ENCODE measurements at regions not wholly inside any gene's neighbourhood (a gene's known extent, or its start where the extent isn't known, plus 50 kb on each side); places are given as distances from the start of the nearest gene placed in this dataset.

GRCh38 chr22:22704156-22704946 lies 59.9 kb downstream of the GGTLC2 start:
- no peak for TF ChIP-seq CTCF (conservative IDR thresholded peaks at IDR 0.05; ENCODE audit: low read depth, low read length)
- no peak for DNase-seq (ENCODE audit: low read depth)
- no peak overlapping the region for H3K4me3 ChIP-seq (ENCODE audit: low read depth, low read length)

GRCh38 chr22:22705328-22706100 lies 61.1 kb downstream of the GGTLC2 start:
- no peak for DNase-seq (ENCODE audit: low read depth)
- H3K4me3 ChIP-seq (ENCODE audit: low read depth, low read length) = no peak overlapping the region
- no peak for TF ChIP-seq CTCF (conservative IDR thresholded peaks at IDR 0.05; ENCODE audit: low read depth, low read length)

- H3K4me3 ChIP-seq (ENCODE audit: low read depth, low read length) = no peak overlapping the region
- no peak for DNase-seq (ENCODE audit: low read depth)
- TF ChIP-seq CTCF (conservative IDR thresholded peaks at IDR 0.05; ENCODE audit: low read depth, low read length) = no peak
These were observed 62.0 kb downstream of the GGTLC2 start for GRCh38 chr22:22706253-22706915.

- TF ChIP-seq CTCF (conservative IDR thresholded peaks at IDR 0.05; ENCODE audit: low read depth, low read length) = peak; percentile 47
- no peak overlapping the region for H3K4me3 ChIP-seq (ENCODE audit: low read depth, low read length)
- DNase-seq (ENCODE audit: low read depth) = no peak
These were observed 65.5 kb downstream of the GGTLC2 start for GRCh38 chr22:22709719-22710445.

DNA sequence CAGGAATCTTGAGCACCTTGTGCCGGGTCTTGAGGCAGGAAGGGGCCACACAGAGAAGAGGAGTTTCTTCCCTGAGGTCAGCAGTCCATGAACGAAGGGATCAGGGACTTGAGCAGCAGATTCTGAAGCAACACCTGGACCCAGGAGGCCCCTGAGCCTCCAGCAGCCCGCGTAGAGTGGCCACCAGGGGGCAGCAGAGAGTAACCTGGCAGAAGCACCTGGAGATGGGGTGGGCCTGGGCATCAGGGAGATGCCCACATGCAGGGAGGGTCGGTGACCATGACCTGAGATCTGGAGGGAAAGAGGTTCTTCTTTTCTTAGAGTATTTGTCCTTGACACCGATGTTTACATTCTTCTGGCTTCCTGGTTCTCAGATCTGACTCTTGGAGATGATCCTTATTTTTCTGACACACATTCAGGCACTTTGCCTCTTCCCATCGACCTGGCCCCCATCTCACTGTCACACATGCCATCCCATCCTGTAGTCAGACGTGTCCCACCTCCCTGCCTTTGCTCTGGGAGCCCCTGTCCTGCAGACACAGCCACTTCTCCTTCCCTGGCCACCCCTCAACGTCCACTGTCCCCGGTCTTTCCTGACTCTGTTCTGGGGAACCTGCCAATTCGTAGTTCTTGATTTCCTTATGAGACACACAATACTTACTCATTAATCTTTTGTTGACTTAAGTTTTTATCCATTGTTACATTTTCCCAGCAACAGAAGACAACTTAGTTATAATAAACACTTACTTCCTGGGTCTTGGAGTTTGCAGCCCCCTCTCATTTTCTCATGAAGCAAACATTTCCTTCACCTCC lies 66.5 kb downstream of the GGTLC2 start:
- TF ChIP-seq CTCF (conservative IDR thresholded peaks at IDR 0.05; ENCODE audit: low read depth, low read length) = peak; percentile 77

GRCh38 chr22:22711532-22711913 lies 67.1 kb downstream of the GGTLC2 start:
- no peak for DNase-seq (ENCODE audit: low read depth)
- no peak for TF ChIP-seq CTCF (conservative IDR thresholded peaks at IDR 0.05; ENCODE audit: low read depth, low read length)
- H3K4me3 ChIP-seq (ENCODE audit: low read depth, low read length) = no peak overlapping the region

More for the DNA sequence above, 66.5 kb downstream of the GGTLC2 start:
- DNase-seq (ENCODE audit: low read depth) = no peak
- no peak overlapping the region for H3K4me3 ChIP-seq (ENCODE audit: low read depth, low read length)
